ENCODE measurements at regions not wholly inside any gene's neighbourhood (a gene's known extent, or its start where the extent isn't known, plus 50 kb on each side); places are given as distances from the start of the nearest gene placed in this dataset.

GRCh38 chr1:164466001-164466421 lies 93.0 kb upstream of the PBX1 start:
- no peak for DNase-seq

- DNase-seq: no peak
These were observed 92.6 kb upstream of the PBX1 start for GRCh38 chr1:164466429-164466828.

DNA sequence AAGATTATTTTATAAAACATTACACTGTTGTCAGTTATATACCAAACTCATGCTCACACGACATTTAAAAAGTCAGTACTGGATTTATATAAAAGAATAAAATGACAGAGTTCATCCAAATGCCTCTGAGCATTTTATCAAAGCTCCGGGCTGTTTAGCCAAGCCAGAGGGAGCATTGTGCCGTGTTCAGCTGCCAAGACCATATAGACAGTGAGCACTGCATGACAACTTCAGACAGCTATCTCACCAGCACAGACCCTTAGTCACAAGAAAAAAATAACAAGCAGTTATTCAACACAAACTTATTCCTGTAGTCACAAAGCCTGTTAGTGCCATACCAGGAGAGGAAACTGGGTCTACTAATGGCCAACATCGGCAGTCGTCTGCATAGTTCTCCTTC lies 88.0 kb upstream of the PBX1 start:
- no peak for DNase-seq

- DNase-seq: no peak
These were observed 86.1 kb upstream of the PBX1 start for GRCh38 chr1:164472841-164473240.

- no peak for DNase-seq
These were observed 85.4 kb upstream of the PBX1 start for GRCh38 chr1:164473544-164473943.

DNA sequence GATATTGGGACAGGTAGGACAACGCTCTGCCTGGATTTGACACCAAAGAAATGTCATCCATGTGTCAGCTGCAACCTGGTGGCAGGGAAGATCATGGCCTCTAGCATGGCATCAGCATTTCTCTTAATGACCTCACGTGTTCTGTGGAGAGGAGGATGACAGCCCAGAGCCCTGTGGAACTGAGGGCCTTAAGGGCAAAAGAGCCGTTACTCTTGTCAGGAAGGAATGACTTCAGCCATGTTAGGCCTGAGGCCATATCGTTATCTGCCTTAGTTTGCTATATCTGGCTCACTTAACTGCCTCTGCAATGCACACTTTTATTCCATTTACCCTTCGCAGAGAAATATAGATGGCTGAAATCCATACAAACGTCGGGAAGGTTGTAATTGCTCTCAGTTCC lies 83.2 kb upstream of the PBX1 start:
- no peak for DNase-seq

DNA sequence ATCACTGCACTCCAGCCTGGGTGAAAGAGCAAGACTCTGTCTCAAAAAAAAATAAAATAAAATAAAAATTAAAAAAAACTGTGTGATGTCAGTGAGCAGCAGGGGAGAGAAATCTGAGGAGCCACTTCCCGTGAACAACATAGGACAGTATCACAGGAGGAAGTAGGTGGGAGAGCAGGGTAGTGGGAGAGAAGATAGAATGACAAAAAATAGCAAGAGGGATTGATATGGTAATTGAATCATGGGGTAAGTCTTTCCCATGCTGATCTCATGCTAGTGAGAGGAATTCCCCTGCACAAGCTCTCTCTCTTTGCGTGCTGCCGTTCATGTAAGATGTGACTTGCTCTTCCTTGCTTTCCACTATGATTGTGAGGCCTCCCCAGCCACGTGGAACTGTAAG lies 81.6 kb upstream of the PBX1 start:
- no peak for DNase-seq

GRCh38 chr1:164479242-164479641 lies 79.7 kb upstream of the PBX1 start:
- DNase-seq: no peak

GRCh38 chr1:164480285-164480907 lies 78.6 kb upstream of the PBX1 start:
- DNase-seq: no peak

DNA sequence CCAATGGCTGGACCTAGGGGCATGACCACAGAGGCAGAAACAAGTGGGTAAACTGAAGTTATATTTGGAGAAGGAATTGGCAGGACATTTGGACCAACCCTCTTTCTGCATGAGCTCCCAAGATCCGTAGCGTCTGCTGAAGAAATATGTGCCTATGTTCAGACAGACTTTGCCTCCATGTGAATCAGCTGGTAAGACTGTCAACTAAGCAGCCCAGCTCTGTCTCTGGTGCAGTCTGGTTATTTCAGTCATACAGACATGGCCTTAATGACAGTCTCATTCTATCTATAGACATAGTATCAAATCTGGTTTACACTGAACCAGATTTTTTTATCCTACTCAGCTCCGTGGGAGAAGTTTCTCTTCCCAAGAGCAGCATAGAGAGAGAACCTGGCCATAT lies 63.1 kb upstream of the PBX1 start:
- no peak for DNase-seq

DNA sequence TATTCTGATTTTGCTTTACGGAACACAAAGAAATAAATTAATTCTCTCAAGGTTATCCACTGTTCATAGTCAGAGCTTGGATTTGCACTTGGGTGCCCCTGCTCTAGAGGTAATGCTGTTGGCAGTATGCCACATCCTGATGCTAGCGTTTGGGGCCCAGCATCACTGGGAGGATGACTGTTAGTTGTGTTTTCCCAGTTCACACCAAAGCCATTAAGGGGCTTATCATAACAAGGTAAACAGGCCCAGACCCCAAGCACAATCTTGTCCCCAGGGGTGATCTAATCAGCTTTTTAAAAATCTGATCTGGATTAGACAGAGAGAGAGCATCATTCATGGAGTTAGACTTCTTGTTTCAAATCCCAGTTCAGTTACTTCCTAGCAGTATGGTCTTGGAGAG lies 60.2 kb upstream of the PBX1 start:
- DNase-seq: no peak

GRCh38 chr1:164504749-164505148 lies 54.2 kb upstream of the PBX1 start:
- DNase-seq: no peak
